WTC11 (cell line): ENCODE measurements at regions not wholly inside any gene's neighbourhood (a gene's known extent, or its start where the extent isn't known, plus 50 kb on each side); places are given as distances from the start of the nearest gene placed in this dataset.
A peak's percentile ranks its signal among the peaks of the same experiment; 100 is the strongest.
"Not testable (repeated sequence)": the region's sequence is repeated elsewhere in the genome, so short reads cannot be mapped to it uniquely, and the experiment has no call there.

ENCODE experiments used
- ATAC-seq: fragments of 200-7000 bp; cut with Tn5 transposase; 2 replicates; pipeline ENCODE4 v1.10.0; 2021; ENCODE audit warnings: mild to moderate bottlenecking, moderate library complexity
- CTCF ChIA-PET: fragments of 300-600 bp; sonication (Branson Sonifier 250); formaldehyde crosslinking; loops from one replicate; lab custom pipeline; 2021; ENCODE audit warnings: antibody characterized with exemption; lab: Charles Lee
- POLR2A ChIA-PET: fragments of 350-600 bp; sonication (Branson Sonifier 250); formaldehyde crosslinking; loops from one replicate; lab custom pipeline; 2021; ENCODE audit warnings: antibody characterized with exemption; lab: Charles Lee
- DNase-seq: peaks from one replicate; pipeline ENCODE4 v3.0.0; 2021; ENCODE audit warnings: low spot score
- H3K27ac Mint-ChIP-seq: 2 replicates; pipeline ENCODE4 v1.8.0; 2021; ENCODE audit warnings: mixed read lengths
- H3K27me3 Mint-ChIP-seq: 2 replicates; pipeline ENCODE4 v1.8.0; 2021; ENCODE audit warnings: low read depth, mild to moderate bottlenecking, moderate library complexity, mixed read lengths
- H3K36me3 Mint-ChIP-seq: 2 replicates; pipeline ENCODE4 v1.8.0; 2021; ENCODE audit warnings: mixed read lengths
- H3K4me1 Mint-ChIP-seq: 2 replicates; pipeline ENCODE4 v1.8.0; 2022; ENCODE audit warnings: mixed read lengths
- H3K4me3 Mint-ChIP-seq: 2 replicates; pipeline ENCODE4 v1.8.0; 2021; ENCODE audit warnings: mild to moderate bottlenecking, moderate library complexity, mixed read lengths
- H3K9me3 Mint-ChIP-seq: 2 replicates; pipeline ENCODE4 v1.8.0; 2021; ENCODE audit warnings: mixed read lengths
- ATF1 ChIP-seq: sonication (generic); formaldehyde crosslinking; IDR thresholded peaks from 2 replicates; pipeline ENCODE4 v1.8.1; 2023; ENCODE audit warnings: mild to moderate bottlenecking, moderate library complexity, missing genetic modification reagents
- E2F1 ChIP-seq: sonication (generic); formaldehyde crosslinking; IDR thresholded peaks from 2 replicates; pipeline ENCODE4 v1.8.0; 2022; ENCODE audit warnings: mild to moderate bottlenecking, missing genetic modification reagents
- EMX1 ChIP-seq: fragments of 250-450 bp; sonication (Bioruptor Pico); IDR thresholded peaks from 2 replicates; pipeline ENCODE4 v1.8.0; 2021; ENCODE audit warnings: mild to moderate bottlenecking
- FOXK1 ChIP-seq: sonication (generic); formaldehyde crosslinking; IDR thresholded peaks from 2 replicates; pipeline ENCODE4 v1.8.0; 2022; ENCODE audit warnings: mild to moderate bottlenecking, moderate library complexity, missing genetic modification reagents
- GRHL2 ChIP-seq: fragments of 250-450 bp; sonication (Bioruptor Pico); IDR thresholded peaks from 2 replicates; pipeline ENCODE4 v1.8.0; 2022; ENCODE audit warnings: mild to moderate bottlenecking, moderate library complexity; ENCODE audit not compliant: insufficient replicate concordance, severe bottlenecking
- MAX ChIP-seq: sonication (generic); formaldehyde crosslinking; IDR thresholded peaks from 2 replicates; pipeline ENCODE4 v1.8.0; 2022; ENCODE audit warnings: mild to moderate bottlenecking, missing genetic modification reagents
- NFATC4 ChIP-seq: fragments of 250-450 bp; sonication (Bioruptor Pico); IDR thresholded peaks from 2 replicates; pipeline ENCODE4 v1.9.0; 2021; ENCODE audit warnings: mild to moderate bottlenecking
- PRRX2 ChIP-seq: fragments of 250-450 bp; sonication (Bioruptor Pico); IDR thresholded peaks from 2 replicates; pipeline ENCODE4 v1.8.0; 2021; ENCODE audit warnings: mild to moderate bottlenecking
- RELA ChIP-seq: sonication (generic); formaldehyde crosslinking; IDR thresholded peaks from 2 replicates; pipeline ENCODE4 v1.8.1; 2022; ENCODE audit warnings: missing genetic modification reagents, mild to moderate bottlenecking, borderline replicate concordance
- TEAD1 ChIP-seq: sonication (generic); formaldehyde crosslinking; IDR thresholded peaks from 2 replicates; pipeline ENCODE4 v1.8.0; 2022; ENCODE audit warnings: mild to moderate bottlenecking, missing genetic modification reagents
- TP53 ChIP-seq: sonication (generic); formaldehyde crosslinking; IDR thresholded peaks from 2 replicates; pipeline ENCODE4 v1.8.1; 2023; ENCODE audit warnings: mild to moderate bottlenecking, missing genetic modification reagents
- ZNF263 ChIP-seq: sonication (generic); formaldehyde crosslinking; IDR thresholded peaks from 2 replicates; pipeline ENCODE4 v1.8.1; 2022; ENCODE audit warnings: low read depth, mild to moderate bottlenecking, moderate library complexity, missing genetic modification reagents
- ZNF317 ChIP-seq: sonication (generic); formaldehyde crosslinking; IDR thresholded peaks from 2 replicates; pipeline ENCODE4 v1.8.1; 2023; ENCODE audit warnings: low read depth, mild to moderate bottlenecking, moderate library complexity, missing genetic modification reagents, borderline replicate concordance
- TF ChIP-seq, protein P1 (sequence below): sonication (generic); formaldehyde crosslinking; IDR thresholded peaks from 2 replicates; pipeline ENCODE4 v1.8.1; 2022; ENCODE audit warnings: missing genetic modification reagents, borderline replicate concordance
- TF ChIP-seq, protein P2 (sequence below): fragments of 250-450 bp; sonication (Bioruptor Pico); IDR thresholded peaks from 2 replicates; pipeline ENCODE4 v1.9.0; 2021; ENCODE audit warnings: mild to moderate bottlenecking
- TF ChIP-seq, protein P3 (sequence below): sonication (generic); formaldehyde crosslinking; IDR thresholded peaks from 2 replicates; pipeline ENCODE4 v1.8.0; 2023; ENCODE audit warnings: missing genetic modification reagents
- TF ChIP-seq, protein P4 (sequence below): fragments of 250-450 bp; sonication (Bioruptor Pico); IDR thresholded peaks from 2 replicates; pipeline ENCODE4 v1.9.0; 2021; ENCODE audit warnings: moderate library complexity, mild to moderate bottlenecking, inconsistent platforms, borderline replicate concordance
- TF ChIP-seq, protein P5 (sequence below): fragments of 250-450 bp; sonication (Bioruptor Pico); IDR thresholded peaks from 2 replicates; pipeline ENCODE4 v1.9.0; 2021; ENCODE audit warnings: mild to moderate bottlenecking, borderline replicate concordance
- TF ChIP-seq, protein P6 (sequence below): sonication (generic); formaldehyde crosslinking; IDR thresholded peaks from 2 replicates; pipeline ENCODE4 v1.8.1; 2023; ENCODE audit warnings: mild to moderate bottlenecking, missing genetic modification reagents

GRCh38 chr14:45796006-45796405 lies 543.0 kb upstream of the MIS18BP1 start:
- POLR2A ChIA-PET, CTCF ChIA-PET, H3K4me3 Mint-ChIP-seq, H3K27me3 Mint-ChIP-seq, H3K27ac Mint-ChIP-seq, H3K4me1 Mint-ChIP-seq, ATAC-seq: not testable (repeated sequence)
- DNase-seq: peak; percentile 19
- H3K36me3 Mint-ChIP-seq: peaks cover 16% of the 10 kb centered on the region
- H3K9me3 Mint-ChIP-seq: peaks cover 55% of the 10 kb centered on the region
- TF ChIP-seq FOXK1 (CRISPR knock-in tag) (0 out of 2 replicates have a peak, but pooled peaks have one; percentile 44), MAX (0 out of 2 replicates have a peak, but pooled peaks have one; percentile 19)

- ChIA-PET CTCF (no interaction called here), POLR2A (no interaction called here)
- Mint-ChIP-seq H3K9me3 (peaks cover 68% of the 10 kb centered on the region), H3K36me3 (peaks cover 35% of the 10 kb centered on the region), H3K4me1 (no peaks in the 10 kb centered on the region), H3K27ac (no peak overlapping the region), H3K27me3 (no peaks in the 10 kb centered on the region; the same call in 1 of the 2 replicates), H3K4me3 (no peak overlapping the region)
- TF ChIP-seq, protein P1, sequence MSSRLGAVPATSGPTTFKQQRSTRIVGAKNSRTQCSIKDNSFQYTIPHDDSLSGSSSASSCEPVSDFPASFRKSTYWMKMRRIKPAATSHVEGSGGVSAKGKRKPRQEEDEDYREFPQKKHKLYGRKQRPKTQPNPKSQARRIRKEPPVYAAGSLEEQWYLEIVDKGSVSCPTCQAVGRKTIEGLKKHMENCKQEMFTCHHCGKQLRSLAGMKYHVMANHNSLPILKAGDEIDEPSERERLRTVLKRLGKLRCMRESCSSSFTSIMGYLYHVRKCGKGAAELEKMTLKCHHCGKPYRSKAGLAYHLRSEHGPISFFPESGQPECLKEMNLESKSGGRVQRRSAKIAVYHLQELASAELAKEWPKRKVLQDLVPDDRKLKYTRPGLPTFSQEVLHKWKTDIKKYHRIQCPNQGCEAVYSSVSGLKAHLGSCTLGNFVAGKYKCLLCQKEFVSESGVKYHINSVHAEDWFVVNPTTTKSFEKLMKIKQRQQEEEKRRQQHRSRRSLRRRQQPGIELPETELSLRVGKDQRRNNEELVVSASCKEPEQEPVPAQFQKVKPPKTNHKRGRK: no peak
- TF ChIP-seq, protein P2, sequence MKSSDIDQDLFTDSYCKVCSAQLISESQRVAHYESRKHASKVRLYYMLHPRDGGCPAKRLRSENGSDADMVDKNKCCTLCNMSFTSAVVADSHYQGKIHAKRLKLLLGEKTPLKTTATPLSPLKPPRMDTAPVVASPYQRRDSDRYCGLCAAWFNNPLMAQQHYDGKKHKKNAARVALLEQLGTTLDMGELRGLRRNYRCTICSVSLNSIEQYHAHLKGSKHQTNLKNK: no peak
- no peak for TF ChIP-seq NFATC4 (CRISPR knock-in tag)
- TF ChIP-seq, protein P3, sequence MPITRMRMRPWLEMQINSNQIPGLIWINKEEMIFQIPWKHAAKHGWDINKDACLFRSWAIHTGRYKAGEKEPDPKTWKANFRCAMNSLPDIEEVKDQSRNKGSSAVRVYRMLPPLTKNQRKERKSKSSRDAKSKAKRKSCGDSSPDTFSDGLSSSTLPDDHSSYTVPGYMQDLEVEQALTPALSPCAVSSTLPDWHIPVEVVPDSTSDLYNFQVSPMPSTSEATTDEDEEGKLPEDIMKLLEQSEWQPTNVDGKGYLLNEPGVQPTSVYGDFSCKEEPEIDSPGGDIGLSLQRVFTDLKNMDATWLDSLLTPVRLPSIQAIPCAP: no peak
- TF ChIP-seq, protein P4, sequence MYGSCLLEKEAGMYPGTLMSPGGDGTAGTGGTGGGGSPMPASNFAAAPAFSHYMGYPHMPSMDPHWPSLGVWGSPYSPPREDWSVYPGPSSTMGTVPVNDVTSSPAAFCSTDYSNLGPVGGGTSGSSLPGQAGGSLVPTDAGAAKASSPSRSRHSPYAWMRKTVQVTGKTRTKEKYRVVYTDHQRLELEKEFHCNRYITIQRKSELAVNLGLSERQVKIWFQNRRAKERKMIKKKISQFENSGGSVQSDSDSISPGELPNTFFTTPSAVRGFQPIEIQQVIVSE (CRISPR knock-in tag): no peak
- no peak for TF ChIP-seq TP53 (CRISPR knock-in tag)
- TF ChIP-seq, protein P5, sequence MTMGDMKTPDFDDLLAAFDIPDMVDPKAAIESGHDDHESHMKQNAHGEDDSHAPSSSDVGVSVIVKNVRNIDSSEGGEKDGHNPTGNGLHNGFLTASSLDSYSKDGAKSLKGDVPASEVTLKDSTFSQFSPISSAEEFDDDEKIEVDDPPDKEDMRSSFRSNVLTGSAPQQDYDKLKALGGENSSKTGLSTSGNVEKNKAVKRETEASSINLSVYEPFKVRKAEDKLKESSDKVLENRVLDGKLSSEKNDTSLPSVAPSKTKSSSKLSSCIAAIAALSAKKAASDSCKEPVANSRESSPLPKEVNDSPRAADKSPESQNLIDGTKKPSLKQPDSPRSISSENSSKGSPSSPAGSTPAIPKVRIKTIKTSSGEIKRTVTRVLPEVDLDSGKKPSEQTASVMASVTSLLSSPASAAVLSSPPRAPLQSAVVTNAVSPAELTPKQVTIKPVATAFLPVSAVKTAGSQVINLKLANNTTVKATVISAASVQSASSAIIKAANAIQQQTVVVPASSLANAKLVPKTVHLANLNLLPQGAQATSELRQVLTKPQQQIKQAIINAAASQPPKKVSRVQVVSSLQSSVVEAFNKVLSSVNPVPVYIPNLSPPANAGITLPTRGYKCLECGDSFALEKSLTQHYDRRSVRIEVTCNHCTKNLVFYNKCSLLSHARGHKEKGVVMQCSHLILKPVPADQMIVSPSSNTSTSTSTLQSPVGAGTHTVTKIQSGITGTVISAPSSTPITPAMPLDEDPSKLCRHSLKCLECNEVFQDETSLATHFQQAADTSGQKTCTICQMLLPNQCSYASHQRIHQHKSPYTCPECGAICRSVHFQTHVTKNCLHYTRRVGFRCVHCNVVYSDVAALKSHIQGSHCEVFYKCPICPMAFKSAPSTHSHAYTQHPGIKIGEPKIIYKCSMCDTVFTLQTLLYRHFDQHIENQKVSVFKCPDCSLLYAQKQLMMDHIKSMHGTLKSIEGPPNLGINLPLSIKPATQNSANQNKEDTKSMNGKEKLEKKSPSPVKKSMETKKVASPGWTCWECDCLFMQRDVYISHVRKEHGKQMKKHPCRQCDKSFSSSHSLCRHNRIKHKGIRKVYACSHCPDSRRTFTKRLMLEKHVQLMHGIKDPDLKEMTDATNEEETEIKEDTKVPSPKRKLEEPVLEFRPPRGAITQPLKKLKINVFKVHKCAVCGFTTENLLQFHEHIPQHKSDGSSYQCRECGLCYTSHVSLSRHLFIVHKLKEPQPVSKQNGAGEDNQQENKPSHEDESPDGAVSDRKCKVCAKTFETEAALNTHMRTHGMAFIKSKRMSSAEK (CRISPR knock-in tag): no peak
- no peak for TF ChIP-seq E2F1
- no peak for TF ChIP-seq ATF1 (CRISPR knock-in tag)
- TF ChIP-seq RELA (CRISPR knock-in tag): no peak
- DNase-seq (no peak), ATAC-seq (no peak)
Measured at GRCh38 chr14:45793081-45793480, 540.1 kb upstream of the MIS18BP1 start.

GRCh38 chr14:45790293-45790692 lies 537.3 kb upstream of the MIS18BP1 start:
- H3K36me3 Mint-ChIP-seq: peaks cover 51% of the 10 kb centered on the region
- no peaks in the 10 kb centered on the region for H3K4me1 Mint-ChIP-seq
- H3K9me3 Mint-ChIP-seq: peaks cover 70% of the 10 kb centered on the region
- no peaks in the 10 kb centered on the region for H3K27me3 Mint-ChIP-seq
- POLR2A ChIA-PET: no interaction called here
- H3K4me3 Mint-ChIP-seq: no peak overlapping the region
- DNase-seq (no peak), ATAC-seq (no peak)
- H3K27ac Mint-ChIP-seq: no peak overlapping the region
- CTCF ChIA-PET: no interaction called here
- TF ChIP-seq ZNF263 (no peak), TEAD1 (CRISPR knock-in tag) (no peak), EMX1 (CRISPR knock-in tag) (no peak), RELA (CRISPR knock-in tag) (no peak), PRRX2 (CRISPR knock-in tag) (no peak), ZNF317 (no peak), GRHL2 (no peak)
- TF ChIP-seq, protein P6, sequence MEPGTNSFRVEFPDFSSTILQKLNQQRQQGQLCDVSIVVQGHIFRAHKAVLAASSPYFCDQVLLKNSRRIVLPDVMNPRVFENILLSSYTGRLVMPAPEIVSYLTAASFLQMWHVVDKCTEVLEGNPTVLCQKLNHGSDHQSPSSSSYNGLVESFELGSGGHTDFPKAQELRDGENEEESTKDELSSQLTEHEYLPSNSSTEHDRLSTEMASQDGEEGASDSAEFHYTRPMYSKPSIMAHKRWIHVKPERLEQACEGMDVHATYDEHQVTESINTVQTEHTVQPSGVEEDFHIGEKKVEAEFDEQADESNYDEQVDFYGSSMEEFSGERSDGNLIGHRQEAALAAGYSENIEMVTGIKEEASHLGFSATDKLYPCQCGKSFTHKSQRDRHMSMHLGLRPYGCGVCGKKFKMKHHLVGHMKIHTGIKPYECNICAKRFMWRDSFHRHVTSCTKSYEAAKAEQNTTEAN (CRISPR knock-in tag): no peak
